Kidney (tissue), 13 donors: ENCODE measurements at regions not wholly inside any gene's neighbourhood (a gene's known extent, or its start where the extent isn't known, plus 50 kb on each side); places are given as distances from the start of the nearest gene placed in this dataset.

Experiments used
- DNase-seq, 5 donors: peaks; one replicate each; pipeline ENCODE4 v3.0.0-alpha.2; 2013 to 2020
- FAIRE-seq: peaks from 2 replicates; lab custom pipeline; 2012; peaks lifted over from hg19 to GRCh38; lab: Jason Lieb, UNC
- H3K27ac ChIP-seq, 2 donors: one replicate each; pipeline ENCODE4 v1.7.0; 2013; ENCODE audit warnings: low read depth in 2 of 2, low read length in 2 of 2, inconsistent platforms in 1 of 2
- H3K27me3 ChIP-seq: one replicate; pipeline ENCODE4 v1.7.1; 2013; ENCODE audit warnings: low read length, inconsistent platforms; ENCODE audit not compliant: control insufficient read depth, insufficient read depth
- H3K36me3 ChIP-seq, 3 donors: one replicate each; pipeline versions ENCODE4 v1.7.0 to v1.7.1; 2013; ENCODE audit warnings: low read length in 3 of 3, control low read depth in 1 of 3, inconsistent platforms in 1 of 3; ENCODE audit not compliant: insufficient read depth in 3 of 3, control insufficient read depth in 2 of 3
- H3K4me1 ChIP-seq, 3 donors: one replicate each; pipeline versions ENCODE4 v1.7.0 to v1.7.1; 2013; ENCODE audit warnings: low read length in 3 of 3, inconsistent platforms in 1 of 3, low read depth in 1 of 3; ENCODE audit not compliant: control insufficient read depth in 2 of 3, insufficient read depth in 2 of 3
- H3K4me3 ChIP-seq, 3 donors: one replicate each; pipeline versions ENCODE4 v1.7.0 to v1.8.1; 2013; ENCODE audit warnings: low read length in 3 of 3, control low read depth in 1 of 3, inconsistent platforms in 1 of 3
- H3K9ac ChIP-seq, 3 donors: one replicate each; pipeline versions ENCODE4 v1.7.0 to v1.7.1; 2013; ENCODE audit warnings: low read length in 3 of 3, control low read depth in 1 of 3, inconsistent platforms in 1 of 3
- H3K9me3 ChIP-seq, 3 donors: one replicate each; pipeline versions ENCODE4 v1.7.0 to v1.7.1; 2013; ENCODE audit warnings: low read length in 3 of 3, control low read depth in 1 of 3, inconsistent platforms in 1 of 3; ENCODE audit not compliant: control insufficient read depth in 2 of 3, insufficient read depth in 1 of 3
- CTCF ChIP-seq: IDR thresholded peaks from 3 replicates; pipeline ENCODE4 v1.5.1; 2012; ENCODE audit warnings: mild to moderate bottlenecking, moderate library complexity, borderline replicate concordance; ENCODE audit not compliant: insufficient read depth; ENCODE audit errors: extremely low read depth
- intact Hi-C: fragments of 100-400 bp; cut with DNase I; formaldehyde crosslinking; loops from one replicate; pipeline ENCODE4 v1.11.1; 2022
- donor health status: control.
- donor health status: control.
- donor health status: control.
- donor health status: control.
- donor health status: control.
- donor health status: DM: yes; HTN: yes; CAD: no.
- donor health status: Normal renal cell carcinoma (clear cell type).

- H3K9me3 ChIP-seq = no peaks in the 10 kb centered on the region
- intact Hi-C loops = no loop called here
- no peak overlapping the region for H3K27ac ChIP-seq
- FAIRE-seq = no peak
- no peak for DNase-seq
- no peak overlapping the region for H3K9ac ChIP-seq
- H3K4me1 ChIP-seq = no peaks in the 10 kb centered on the region
- no peak for TF ChIP-seq CTCF
- H3K4me3 ChIP-seq = no peak overlapping the region
- no peaks in the 10 kb centered on the region for H3K27me3 ChIP-seq
- H3K36me3 ChIP-seq = no peaks in the 10 kb centered on the region
These were observed 164.4 kb downstream of the IRS2 start for GRCh38 chr13:109622006-109622405.

- intact Hi-C loops = no loop called here
- Histone ChIP-seq H3K9me3 (no peaks in the 10 kb centered on the region), H3K4me1 (no peaks in the 10 kb centered on the region), H3K36me3 (no peaks in the 10 kb centered on the region), H3K27ac (no peak overlapping the region), H3K4me3 (no peak overlapping the region), H3K27me3 (no peaks in the 10 kb centered on the region), H3K9ac (no peak overlapping the region)
- DNase-seq = no peak
- no peak for FAIRE-seq
- no peak for TF ChIP-seq CTCF
These were observed 170.5 kb downstream of the IRS2 start for GRCh38 chr13:109615721-109616420.

GRCh38 chr13:109611912-109612691 lies 174.3 kb downstream of the IRS2 start:
- no peak for TF ChIP-seq CTCF
- FAIRE-seq = no peak
- intact Hi-C loops = no loop called here
- no peaks in the 10 kb centered on the region for H3K36me3 ChIP-seq
- H3K4me3 ChIP-seq = no peak overlapping the region
- no peaks in the 10 kb centered on the region for H3K9me3 ChIP-seq
- no peak overlapping the region for H3K9ac ChIP-seq
- no peaks in the 10 kb centered on the region for H3K27me3 ChIP-seq
- no peak for DNase-seq
- H3K27ac ChIP-seq = no peak overlapping the region
- H3K4me1 ChIP-seq = no peaks in the 10 kb centered on the region
